Breast epithelium (tissue), 4 donors: ENCODE measurements at regions not wholly inside any gene's neighbourhood (a gene's known extent, or its start where the extent isn't known, plus 50 kb on each side); places are given as distances from the start of the nearest gene placed in this dataset.

ENCODE experiments used
- DNase-seq, 2 donors: peaks; one replicate each; pipeline ENCODE4 v3.0.0-alpha.2; 2019; ENCODE audit warnings: low spot score in 2 of 2
- H3K27ac ChIP-seq, 2 donors: fragments of 200-600 bp; sonication (generic) in 1 of 2; one replicate each; pipeline ENCODE4 v1.5.1; 2016 to 2019; ENCODE audit warnings: mild to moderate bottlenecking in 1 of 2
- H3K27me3 ChIP-seq, 2 donors: fragments of 200-600 bp; sonication (generic) in 1 of 2; one replicate each; pipeline versions ENCODE4 v1.5.1 to v1.6.0; 2017 to 2019; ENCODE audit warnings: control low read depth in 1 of 2, mild to moderate bottlenecking in 1 of 2
- H3K36me3 ChIP-seq: fragments of 200-600 bp; one replicate; pipeline ENCODE4 v1.5.1; 2019
- H3K4me1 ChIP-seq, 2 donors: fragments of 200-600 bp; sonication (generic); one replicate each; pipeline ENCODE4 v1.5.1; 2016 to 2019; ENCODE audit warnings: control low read depth in 1 of 2
- H3K4me3 ChIP-seq, 3 donors: fragments of 200-600 bp; sonication (generic); 1 replicate in 2 of 3; 2 replicates in 1 of 3; pipeline ENCODE4 v1.5.1; 2016 to 2019; ENCODE audit warnings: mild to moderate bottlenecking in 3 of 3, moderate library complexity in 2 of 3
- H3K9me3 ChIP-seq, 2 donors: fragments of 200-600 bp; sonication (generic) in 1 of 2; one replicate each; pipeline ENCODE4 v1.5.1; 2016 to 2019; ENCODE audit warnings: control low read depth in 1 of 2
- CTCF ChIP-seq, 3 donors: fragments of 450-650 bp; IDR thresholded peaks; one replicate each; pipeline ENCODE4 v1.5.1; 2016 to 2017; ENCODE audit warnings: antibody characterized with exemption in 3 of 3, mild to moderate bottlenecking in 3 of 3, moderate library complexity in 3 of 3
- POLR2A ChIP-seq: fragments of 450-650 bp; IDR thresholded peaks from one replicate; pipeline ENCODE4 v1.6.1; 2016; ENCODE audit warnings: antibody characterized with exemption, mild to moderate bottlenecking, moderate library complexity
- POLR2AphosphoS5 ChIP-seq, 3 donors: sonication (generic); formaldehyde crosslinking; IDR thresholded peaks; one replicate each; pipeline ENCODE4 v1.6.1; 2017; ENCODE audit warnings: antibody characterized with exemption in 3 of 3
- intact Hi-C: fragments of 100-400 bp; cut with DNase I; formaldehyde crosslinking; loops from one replicate; pipeline ENCODE4 v1.15.1; 2023; ENCODE audit warnings: low total_unique reads

GRCh38 chr10:29199339-29199738, 89.5 kb upstream of the LYZL1 start:
- intact Hi-C loops: loop anchor here (10.0 kb wide), 1 partner anchor 1195 kb away; no protein-coding TSS in a partner anchor
- no peak overlapping the region for H3K4me3 ChIP-seq
- DNase-seq: no peak
- H3K36me3 ChIP-seq: no peaks in the 10 kb centered on the region
- no peaks in the 10 kb centered on the region for H3K9me3 ChIP-seq
- no peak overlapping the region for H3K27ac ChIP-seq
- no peaks in the 10 kb centered on the region for H3K27me3 ChIP-seq
- TF ChIP-seq POLR2AphosphoS5 (IDR thresholded peaks at IDR 0.05) (no peak), POLR2A (no peak), CTCF (IDR thresholded peaks at IDR 0.05) (no peak)
- H3K4me1 ChIP-seq: no peaks in the 10 kb centered on the region

- Histone ChIP-seq H3K9me3 (no peaks in the 10 kb centered on the region), H3K27ac (no peak overlapping the region), H3K4me3 (no peak overlapping the region), H3K4me1 (no peaks in the 10 kb centered on the region), H3K36me3 (no peaks in the 10 kb centered on the region), H3K27me3 (no peaks in the 10 kb centered on the region)
- intact Hi-C loops: loop anchor here (10.0 kb wide), 2 partner anchors 1195 to 1315 kb away; no protein-coding TSS in a partner anchor
- TF ChIP-seq CTCF (IDR thresholded peaks at IDR 0.05) (no peak), POLR2AphosphoS5 (IDR thresholded peaks at IDR 0.05) (no peak), POLR2A (no peak)
- no peak for DNase-seq
Observed at GRCh38 chr10:29199941-29200679, 88.8 kb upstream of the LYZL1 start.

- no peaks in the 10 kb centered on the region for H3K9me3 ChIP-seq
- no peak overlapping the region for H3K4me3 ChIP-seq
- no peaks in the 10 kb centered on the region for H3K4me1 ChIP-seq
- H3K36me3 ChIP-seq: no peaks in the 10 kb centered on the region
- TF ChIP-seq POLR2A: no peak
- TF ChIP-seq CTCF (IDR thresholded peaks at IDR 0.05): no peak
- no peak for TF ChIP-seq POLR2AphosphoS5 (IDR thresholded peaks at IDR 0.05)
- intact Hi-C loops: loop anchor here (10.0 kb wide), 1 partner anchor 1312 kb away; no protein-coding TSS in a partner anchor
- no peak overlapping the region for H3K27ac ChIP-seq
- no peak for DNase-seq
- no peaks in the 10 kb centered on the region for H3K27me3 ChIP-seq
Observed at GRCh38 chr10:29202386-29202940, 86.4 kb upstream of the LYZL1 start.

- intact Hi-C loops: loop anchor here (10.0 kb wide), 1 partner anchor 1311 kb away; no protein-coding TSS in a partner anchor
- Histone ChIP-seq H3K9me3 (no peaks in the 10 kb centered on the region), H3K4me1 (no peaks in the 10 kb centered on the region), H3K27me3 (no peaks in the 10 kb centered on the region), H3K36me3 (no peaks in the 10 kb centered on the region), H3K4me3 (no peak overlapping the region), H3K27ac (no peak overlapping the region)
- DNase-seq: no peak
- TF ChIP-seq POLR2AphosphoS5 (IDR thresholded peaks at IDR 0.05): no peak
- no peak for TF ChIP-seq POLR2A
- TF ChIP-seq CTCF (IDR thresholded peaks at IDR 0.05): no peak
Observed at GRCh38 chr10:29203432-29203831, 85.4 kb upstream of the LYZL1 start.

GRCh38 chr10:29204070-29204800, 84.6 kb upstream of the LYZL1 start:
- H3K36me3 ChIP-seq: no peaks in the 10 kb centered on the region
- intact Hi-C loops: loop anchor here (10.0 kb wide), 1 partner anchor 1311 kb away; no protein-coding TSS in a partner anchor
- H3K27ac ChIP-seq: no peak overlapping the region
- H3K9me3 ChIP-seq: peaks cover 0 to 1% of the 10 kb centered on the region in 2 donors
- no peaks in the 10 kb centered on the region for H3K4me1 ChIP-seq
- H3K27me3 ChIP-seq: no peaks in the 10 kb centered on the region
- no peak overlapping the region for H3K4me3 ChIP-seq
- no peak for DNase-seq
- TF ChIP-seq POLR2A (no peak), CTCF (IDR thresholded peaks at IDR 0.05) (no peak), POLR2AphosphoS5 (IDR thresholded peaks at IDR 0.05) (no peak)
